Skeletal muscle satellite cell (primary cell): ENCODE measurements at regions not wholly inside any gene's neighbourhood (a gene's known extent, or its start where the extent isn't known, plus 50 kb on each side); places are given as distances from the start of the nearest gene placed in this dataset.
"Not testable (repeated sequence)": the region's sequence is repeated elsewhere in the genome, so short reads cannot be mapped to it uniquely, and the experiment has no call there.

Experiments
- H3K27me3 ChIP-seq: 2 replicates; pipeline ENCODE4 v1.7.0; 2013; ENCODE audit warnings: low read length; ENCODE audit not compliant: control insufficient read depth, insufficient read depth
- H3K36me3 ChIP-seq: 2 replicates; pipeline ENCODE4 v1.7.0; 2013; ENCODE audit warnings: mild to moderate bottlenecking, control low read depth, low read length; ENCODE audit not compliant: insufficient read depth
- H3K4me1 ChIP-seq: 2 replicates; pipeline ENCODE4 v1.7.0; 2013; ENCODE audit warnings: low read length; ENCODE audit not compliant: control insufficient read depth, insufficient read depth
- H3K4me2 ChIP-seq: 2 replicates; pipeline ENCODE4 v1.7.0; 2013; ENCODE audit warnings: mild to moderate bottlenecking, low read length
- H3K4me3 ChIP-seq: 2 replicates; pipeline ENCODE4 v1.7.0; 2013; ENCODE audit warnings: low read length
- H3K9ac ChIP-seq: 2 replicates; pipeline ENCODE4 v1.7.0; 2013; ENCODE audit warnings: mild to moderate bottlenecking, low read depth, low read length, moderate library complexity
- H3K9me3 ChIP-seq: replicated peaks from 2 replicates; pipeline ENCODE4 v1.7.0; 2013; ENCODE audit warnings: mild to moderate bottlenecking, control low read depth, low read length

DNA sequence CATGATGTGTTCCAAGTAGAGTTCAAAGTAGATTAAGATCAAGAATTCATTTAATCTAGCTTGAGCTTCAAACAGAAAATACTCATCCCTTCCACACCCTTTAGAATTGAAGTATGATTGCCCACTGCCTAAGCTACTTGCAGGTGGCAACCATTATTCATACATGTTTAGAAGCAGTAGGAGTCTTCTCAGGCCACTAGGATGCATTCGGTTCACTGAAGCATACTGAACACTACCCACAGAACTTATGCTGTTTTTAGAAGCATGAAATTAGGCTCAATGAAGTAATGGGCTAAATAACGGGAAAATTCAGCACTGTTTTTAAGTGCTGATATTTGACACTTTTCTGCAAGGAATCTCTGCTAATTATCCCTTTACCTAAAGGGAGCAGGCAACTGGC, 263.4 kb downstream of the DEPDC1B start:
- no peaks in the 10 kb centered on the region for H3K36me3 ChIP-seq
- H3K9me3 ChIP-seq, result no peaks in the 10 kb centered on the region
- no peak overlapping the region for H3K9ac ChIP-seq
- no peak overlapping the region for H3K4me2 ChIP-seq
- no peaks in the 10 kb centered on the region for H3K27me3 ChIP-seq
- no peak overlapping the region for H3K4me3 ChIP-seq
- H3K4me1 ChIP-seq, result no peaks in the 10 kb centered on the region

DNA sequence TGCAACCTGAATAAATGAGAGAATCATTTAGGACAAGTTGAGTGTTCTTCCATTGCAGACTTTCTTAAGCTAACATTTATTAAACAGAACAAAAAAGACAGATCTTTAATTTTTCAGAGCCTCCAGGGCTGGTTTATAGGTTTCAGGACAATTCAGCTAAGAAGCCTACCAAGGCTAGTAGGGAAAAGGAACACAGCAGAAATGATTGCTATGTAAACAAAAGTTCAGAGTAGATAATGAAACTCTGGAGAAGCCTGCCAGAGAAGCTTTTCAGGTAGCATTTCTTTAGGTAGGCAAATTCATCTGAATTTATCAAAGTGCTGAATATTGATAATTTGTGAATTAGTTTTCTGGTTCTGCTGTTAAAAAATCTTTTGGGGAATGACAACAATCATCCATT, 264.2 kb downstream of the DEPDC1B start:
- Histone ChIP-seq H3K4me1 (no peaks in the 10 kb centered on the region), H3K9me3 (no peaks in the 10 kb centered on the region), H3K27me3 (no peaks in the 10 kb centered on the region), H3K4me2 (no peak overlapping the region), H3K36me3 (no peaks in the 10 kb centered on the region), H3K4me3 (no peak overlapping the region), H3K9ac (no peak overlapping the region)

DNA sequence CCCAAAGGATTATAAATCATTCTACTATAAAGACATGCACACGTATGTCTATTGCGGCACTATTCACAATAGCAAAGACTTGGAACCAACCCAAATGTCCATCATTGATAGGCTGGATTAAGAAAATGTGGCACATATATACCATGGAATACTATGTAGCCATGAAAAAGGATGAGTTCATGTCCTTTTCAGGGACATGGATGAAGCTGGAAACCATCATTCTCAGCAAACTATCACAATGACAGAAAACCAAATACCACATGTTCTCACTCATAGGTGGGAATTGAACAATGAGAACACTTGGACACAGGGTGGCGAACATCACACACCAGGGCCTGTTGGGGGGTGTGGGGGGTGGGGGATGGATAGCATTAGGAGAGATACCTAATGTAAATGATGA, 273.8 kb downstream of the DEPDC1B start:
- H3K9me3 ChIP-seq, H3K4me3 ChIP-seq, H3K36me3 ChIP-seq, H3K9ac ChIP-seq, H3K27me3 ChIP-seq, H3K4me1 ChIP-seq, H3K4me2 ChIP-seq: not testable (repeated sequence)

DNA sequence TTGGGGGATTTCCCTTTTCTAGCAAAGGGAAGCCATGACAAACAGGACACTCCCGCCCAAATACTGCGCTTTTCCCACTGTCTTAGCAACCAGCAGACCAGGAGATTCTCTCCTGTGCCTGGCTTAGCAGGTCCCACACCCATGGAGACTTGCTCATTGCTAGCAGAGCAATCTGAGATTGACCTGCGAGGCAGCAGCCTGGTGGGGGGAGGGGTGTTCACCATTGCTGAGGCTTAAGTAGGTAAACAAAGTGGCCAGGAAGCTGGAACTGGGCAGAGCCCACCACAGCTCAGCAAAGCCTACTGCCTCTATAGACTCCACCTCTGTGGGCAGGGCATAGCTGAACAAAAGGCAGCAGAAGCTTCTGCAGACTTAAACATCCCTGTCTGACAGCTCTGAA, 279.2 kb downstream of the DEPDC1B start:
- H3K4me1 ChIP-seq, H3K9me3 ChIP-seq: not testable (repeated sequence)

DNA sequence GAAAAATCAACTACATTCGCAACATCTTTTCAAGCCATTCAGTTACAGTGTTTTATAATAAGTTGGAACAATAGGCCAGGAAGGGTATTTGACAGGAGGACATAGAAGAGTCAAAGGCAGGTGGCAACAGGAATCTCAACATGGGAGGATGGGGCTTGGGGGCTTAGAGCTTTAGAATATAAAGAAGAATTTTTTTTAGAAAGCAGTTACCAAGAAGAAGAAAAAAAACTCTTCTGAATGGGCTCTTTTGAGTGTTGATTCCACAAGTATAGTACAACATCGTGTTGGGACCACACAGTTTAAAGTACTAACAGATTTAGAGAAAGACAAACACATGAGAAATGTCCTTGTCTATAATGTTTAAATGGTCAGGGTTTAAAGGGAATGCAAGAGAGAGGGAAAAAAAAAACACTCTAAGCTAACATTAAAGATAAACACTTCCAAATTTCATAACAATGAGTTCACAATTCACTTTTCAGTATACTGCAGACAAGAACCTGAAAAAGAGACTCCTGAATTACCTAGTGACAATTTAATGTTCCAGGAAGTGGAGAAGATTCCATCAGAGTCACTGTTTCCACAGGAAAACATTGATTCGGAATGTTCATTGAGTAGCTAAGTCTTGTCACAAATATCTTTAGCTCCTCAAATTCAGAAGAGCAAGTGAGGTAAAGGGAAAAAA, 282.3 kb downstream of the DEPDC1B start:
- H3K4me3 ChIP-seq, result no peak overlapping the region
- H3K4me1 ChIP-seq, result no peaks in the 10 kb centered on the region
- H3K9ac ChIP-seq, result no peak overlapping the region
- H3K36me3 ChIP-seq, result no peaks in the 10 kb centered on the region
- H3K4me2 ChIP-seq, result no peak overlapping the region
- H3K27me3 ChIP-seq, result no peaks in the 10 kb centered on the region
- no peaks in the 10 kb centered on the region for H3K9me3 ChIP-seq

More for the DNA sequence above, 279.2 kb downstream of the DEPDC1B start:
- not testable (repeated sequence) for H3K9ac ChIP-seq, H3K36me3 ChIP-seq, H3K4me3 ChIP-seq, H3K27me3 ChIP-seq, H3K4me2 ChIP-seq

DNA sequence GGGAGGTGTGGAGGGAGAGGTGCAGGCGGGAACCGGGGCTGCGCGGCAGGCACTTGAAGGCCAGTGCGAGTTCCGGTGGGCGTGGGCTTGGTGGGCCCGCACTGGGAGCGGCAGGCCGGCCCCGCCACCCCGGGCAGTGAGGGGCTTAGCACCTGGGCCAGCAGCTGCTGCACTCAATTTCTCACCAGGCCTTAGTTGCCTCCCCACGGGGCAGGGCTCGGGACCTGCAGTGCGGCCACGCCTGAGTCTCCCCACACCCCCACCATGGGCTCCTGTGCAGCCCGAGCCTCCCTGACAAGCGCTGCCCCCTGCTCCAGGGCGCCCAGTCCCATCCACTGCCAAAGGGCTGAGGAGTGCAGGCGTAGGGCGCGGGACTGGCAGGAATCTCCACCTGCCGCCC, 284.5 kb downstream of the DEPDC1B start:
- H3K9ac ChIP-seq, result no peak overlapping the region
- H3K4me1 ChIP-seq, result no peaks in the 10 kb centered on the region
- H3K27me3 ChIP-seq, result no peaks in the 10 kb centered on the region
- H3K4me2 ChIP-seq, result no peak overlapping the region
- H3K9me3 ChIP-seq, result no peaks in the 10 kb centered on the region
- no peaks in the 10 kb centered on the region for H3K36me3 ChIP-seq
- H3K4me3 ChIP-seq, result no peak overlapping the region

DNA sequence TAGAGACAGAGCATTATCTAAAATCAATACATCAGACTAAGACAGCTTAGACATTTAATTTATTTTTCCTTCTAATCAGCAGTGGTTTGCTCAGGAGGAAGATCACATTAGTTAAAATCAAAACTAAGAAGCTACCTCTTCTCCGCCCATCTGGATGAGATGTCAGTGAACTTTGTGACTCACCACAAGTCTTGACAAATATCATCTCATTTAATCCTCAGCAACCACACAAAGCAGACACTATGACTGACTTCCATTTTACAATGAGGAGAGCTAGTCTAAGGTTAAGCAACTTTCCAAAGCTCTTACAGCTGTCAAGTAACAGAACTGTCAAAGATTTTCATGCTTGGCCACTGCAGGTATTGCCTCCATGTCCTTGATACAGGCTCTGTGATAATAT, 289.5 kb downstream of the DEPDC1B start:
- H3K9ac ChIP-seq, result no peak overlapping the region
- no peak overlapping the region for H3K4me2 ChIP-seq
- H3K4me1 ChIP-seq, result no peaks in the 10 kb centered on the region
- H3K9me3 ChIP-seq, result no peaks in the 10 kb centered on the region
- H3K36me3 ChIP-seq, result no peaks in the 10 kb centered on the region
- no peaks in the 10 kb centered on the region for H3K27me3 ChIP-seq
- H3K4me3 ChIP-seq, result no peak overlapping the region

DNA sequence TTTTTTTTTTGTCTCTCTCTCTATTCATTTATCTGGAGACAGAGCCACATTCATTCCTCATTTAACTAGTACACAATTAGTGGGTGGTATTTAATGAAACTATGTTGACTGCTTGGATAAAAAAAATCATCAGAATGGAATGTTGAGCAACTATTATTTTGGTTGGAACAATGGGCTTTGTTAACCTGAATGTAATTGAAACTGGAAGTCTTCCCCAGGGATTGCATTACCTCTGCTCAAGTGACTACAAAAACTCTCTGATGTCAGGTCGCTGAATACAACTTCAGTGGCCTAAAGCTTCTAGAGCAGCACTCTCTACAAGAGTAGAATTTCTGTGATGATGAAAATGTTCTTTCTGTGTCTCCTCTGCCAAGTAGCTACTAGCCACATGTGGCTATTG, 295.8 kb downstream of the DEPDC1B start:
- H3K9ac ChIP-seq, result no peak overlapping the region
- no peaks in the 10 kb centered on the region for H3K36me3 ChIP-seq
- H3K9me3 ChIP-seq, result no peaks in the 10 kb centered on the region
- no peak overlapping the region for H3K4me3 ChIP-seq
- H3K4me1 ChIP-seq, result peaks cover 3% of the 10 kb centered on the region
- no peaks in the 10 kb centered on the region for H3K27me3 ChIP-seq
- no peak overlapping the region for H3K4me2 ChIP-seq

DNA sequence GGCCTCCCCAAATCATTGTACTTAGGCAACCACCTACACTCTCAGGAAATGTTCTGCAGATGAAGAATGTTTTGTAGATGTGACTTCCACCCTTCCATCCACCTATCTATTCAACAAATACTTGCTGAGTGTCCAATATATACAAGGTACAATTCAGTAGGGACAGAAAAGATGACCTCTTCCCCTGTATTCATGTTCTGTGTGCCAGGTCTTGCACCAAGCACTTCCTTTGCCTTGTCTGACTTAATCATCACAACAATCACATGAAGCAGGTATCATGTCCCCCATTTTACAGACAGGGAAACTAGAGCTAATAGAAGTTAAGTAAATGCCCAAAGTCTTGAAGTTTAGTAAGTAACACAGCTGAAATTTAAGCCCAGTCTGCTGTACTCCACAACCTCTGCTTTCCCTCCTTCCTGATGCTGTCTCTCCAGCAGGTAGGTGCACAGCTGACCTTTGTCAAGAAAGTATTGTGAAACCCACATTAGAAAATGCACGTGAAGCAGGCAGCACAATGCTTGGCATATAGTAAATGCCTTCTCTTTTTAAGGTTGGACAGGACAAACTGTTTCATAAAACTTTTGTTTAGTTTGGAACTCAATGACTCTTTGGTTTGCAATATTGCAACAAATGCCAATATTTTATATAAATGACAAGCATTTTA, 296.5 kb downstream of the DEPDC1B start:
- Histone ChIP-seq H3K4me1 (peaks cover 3% of the 10 kb centered on the region), H3K4me2 (no peak overlapping the region), H3K4me3 (no peak overlapping the region), H3K36me3 (no peaks in the 10 kb centered on the region), H3K27me3 (no peaks in the 10 kb centered on the region), H3K9ac (no peak overlapping the region), H3K9me3 (no peaks in the 10 kb centered on the region)

DNA sequence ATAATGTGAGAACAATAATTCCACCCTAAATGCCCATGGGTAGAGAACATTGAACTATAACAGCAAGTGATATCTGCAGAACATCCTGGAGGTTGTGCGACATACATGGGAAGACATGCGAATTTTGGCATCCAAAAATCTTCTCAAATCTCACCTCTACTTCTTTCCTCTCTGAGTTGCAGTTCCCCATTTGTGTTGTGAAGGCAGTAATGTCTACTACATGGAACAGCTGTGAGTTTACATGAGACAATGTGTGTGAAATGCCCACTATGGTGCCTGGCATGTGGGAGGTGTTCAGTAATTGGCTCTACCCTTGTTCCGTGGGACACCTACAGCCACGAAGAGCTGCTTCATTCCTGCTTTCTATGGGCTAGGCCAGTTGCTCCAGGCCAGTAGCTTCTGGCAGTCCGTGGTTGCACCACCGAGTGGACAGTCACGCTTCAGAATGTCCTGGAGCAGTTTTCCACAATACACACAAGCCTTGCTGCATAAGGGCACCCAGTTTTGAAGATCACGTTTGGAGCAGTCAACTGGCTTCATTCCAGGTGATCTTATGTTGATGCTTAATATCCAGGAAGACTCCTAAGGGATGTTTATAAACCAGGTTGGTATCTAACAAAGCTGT, 297.7 kb downstream of the DEPDC1B start:
- Histone ChIP-seq H3K9me3 (no peaks in the 10 kb centered on the region), H3K4me2 (no peak overlapping the region), H3K9ac (no peak overlapping the region), H3K4me1 (peaks cover 3% of the 10 kb centered on the region), H3K36me3 (no peaks in the 10 kb centered on the region), H3K27me3 (no peaks in the 10 kb centered on the region), H3K4me3 (no peak overlapping the region)

DNA sequence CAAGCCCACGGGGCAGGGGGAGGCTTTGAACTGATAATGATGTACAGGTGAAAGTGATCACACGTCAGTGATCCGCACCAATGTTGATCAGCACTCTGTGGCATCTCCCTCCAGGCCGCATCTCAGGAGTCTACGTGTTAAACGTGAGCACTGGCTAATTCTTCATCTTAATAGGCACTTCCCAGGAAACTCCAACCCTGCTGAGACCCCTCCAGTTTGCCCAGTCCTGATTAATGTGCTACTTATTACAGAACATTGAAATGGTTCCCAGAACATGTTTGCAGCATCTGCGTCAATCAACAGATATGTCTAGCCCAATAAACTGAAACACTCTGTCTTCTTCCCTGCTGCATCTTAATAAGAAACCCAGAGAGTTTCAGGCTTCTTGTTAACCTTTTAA, 298.4 kb downstream of the DEPDC1B start:
- Histone ChIP-seq H3K4me3 (no peak overlapping the region), H3K4me2 (no peak overlapping the region), H3K4me1 (peaks cover 3% of the 10 kb centered on the region), H3K27me3 (no peaks in the 10 kb centered on the region), H3K36me3 (no peaks in the 10 kb centered on the region), H3K9ac (no peak overlapping the region), H3K9me3 (no peaks in the 10 kb centered on the region)

DNA sequence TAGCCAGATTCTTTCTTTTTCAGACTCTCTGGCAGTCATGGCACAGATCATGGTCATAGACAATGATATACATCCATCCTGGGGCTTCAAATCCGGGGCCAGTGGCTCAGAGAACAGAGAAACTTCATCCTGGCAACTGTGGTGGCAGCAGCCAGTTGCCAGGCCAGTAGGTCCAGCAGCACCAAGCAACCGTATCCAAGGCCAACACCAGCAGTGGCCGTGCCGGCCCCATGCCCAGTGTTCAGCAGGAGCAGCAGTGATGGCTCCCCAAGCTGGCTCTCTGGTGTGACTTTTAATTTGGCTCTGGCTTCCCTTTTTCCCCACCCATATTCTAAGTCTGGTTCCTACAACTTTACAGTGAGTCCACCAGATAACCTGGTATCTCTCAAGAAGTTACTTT, 300.5 kb downstream of the DEPDC1B start:
- Histone ChIP-seq H3K4me2 (no peak overlapping the region), H3K27me3 (no peaks in the 10 kb centered on the region), H3K4me1 (peaks cover 3% of the 10 kb centered on the region), H3K9ac (no peak overlapping the region), H3K9me3 (no peaks in the 10 kb centered on the region), H3K4me3 (no peak overlapping the region), H3K36me3 (no peaks in the 10 kb centered on the region)
